Colon (tissue), 2 donors: ENCODE measurements at regions not wholly inside any gene's neighbourhood (a gene's known extent, or its start where the extent isn't known, plus 50 kb on each side); places are given as distances from the start of the nearest gene placed in this dataset.

ENCODE experiments used
- FAIRE-seq: peaks from 2 replicates; lab custom pipeline; 2012; peaks lifted over from hg19 to GRCh38; lab: Jason Lieb, UNC
- donor health status: control.
- donor health status: control.

DNA sequence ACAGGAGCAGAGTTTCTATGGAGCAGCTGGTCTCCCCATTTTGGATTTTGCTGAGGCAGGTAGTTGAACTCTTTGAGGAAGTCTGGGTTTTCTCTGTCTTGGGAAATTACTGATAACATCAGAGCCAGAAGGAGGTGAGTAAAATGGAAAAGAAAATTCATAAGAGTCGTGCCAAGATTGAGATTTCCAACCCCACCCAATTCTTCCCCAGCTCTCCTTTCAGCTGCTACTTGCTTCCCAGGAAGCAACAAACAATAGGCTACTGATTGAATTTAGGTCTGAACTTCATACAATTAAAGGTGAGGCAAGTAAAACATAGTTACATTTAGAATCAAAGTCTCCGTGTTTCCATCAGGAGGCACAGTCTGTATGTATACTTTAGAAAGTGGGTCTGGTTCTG is 54.6 kb upstream of the EOLA2 start:
- no peak for FAIRE-seq

DNA sequence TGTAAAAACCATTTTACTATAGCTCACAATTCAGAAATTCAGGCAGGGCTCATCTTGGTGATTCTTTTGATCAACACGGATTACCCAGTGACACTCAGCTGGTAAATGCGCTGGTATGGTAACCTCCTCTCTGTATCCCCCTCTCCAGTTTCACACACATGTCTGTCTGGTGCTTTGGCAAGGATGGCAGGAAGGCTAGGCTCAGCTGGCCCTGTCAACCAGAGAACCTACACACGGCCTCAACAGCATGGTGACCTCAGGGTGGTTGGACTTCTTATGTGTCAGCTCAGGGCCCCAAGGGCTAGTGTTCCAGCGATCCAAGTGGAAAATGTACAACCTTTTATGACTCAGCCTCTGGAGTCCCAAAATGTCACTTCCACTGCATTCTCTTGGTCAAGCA is 55.7 kb upstream of the EOLA2 start:
- no peak for FAIRE-seq

DNA sequence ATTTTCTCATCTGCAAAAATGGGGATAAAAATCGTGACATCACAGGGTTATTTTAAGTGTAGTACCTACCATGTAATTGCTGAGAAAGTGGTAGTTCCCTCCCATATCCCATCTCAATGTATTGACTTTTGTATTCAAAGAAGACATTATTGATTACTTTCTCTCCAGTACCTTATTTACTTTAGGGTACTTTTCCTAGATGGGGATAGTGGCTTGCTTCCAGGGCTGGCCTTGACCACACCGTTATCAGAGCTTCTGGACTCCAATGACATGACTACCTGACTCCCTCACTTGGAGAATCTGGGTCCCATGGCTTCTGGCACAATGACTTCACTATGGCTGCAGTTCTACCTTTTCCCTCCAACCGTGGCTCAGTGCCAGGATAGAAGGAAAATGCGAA is 58.2 kb upstream of the EOLA2 start:
- no peak for FAIRE-seq

DNA sequence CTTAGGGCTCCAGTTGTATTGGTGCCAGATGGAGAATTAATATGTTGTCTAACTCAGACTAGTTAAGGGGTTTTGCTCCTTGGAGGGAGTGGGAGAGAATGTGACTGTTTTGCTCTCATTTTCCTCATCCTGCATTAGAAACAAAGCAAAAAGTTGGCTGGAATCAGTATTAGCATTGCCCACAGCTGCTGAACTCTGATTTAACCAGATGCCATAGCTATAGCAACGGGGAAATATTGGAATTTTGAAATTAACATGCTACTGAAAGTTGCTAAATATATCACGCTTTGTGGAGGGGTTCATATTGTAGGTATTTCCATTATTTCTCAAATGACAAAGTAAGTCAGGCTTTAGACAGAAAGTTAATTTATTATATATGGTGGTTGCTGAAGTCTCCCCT is 66.7 kb upstream of the EOLA2 start:
- no peak for FAIRE-seq

DNA sequence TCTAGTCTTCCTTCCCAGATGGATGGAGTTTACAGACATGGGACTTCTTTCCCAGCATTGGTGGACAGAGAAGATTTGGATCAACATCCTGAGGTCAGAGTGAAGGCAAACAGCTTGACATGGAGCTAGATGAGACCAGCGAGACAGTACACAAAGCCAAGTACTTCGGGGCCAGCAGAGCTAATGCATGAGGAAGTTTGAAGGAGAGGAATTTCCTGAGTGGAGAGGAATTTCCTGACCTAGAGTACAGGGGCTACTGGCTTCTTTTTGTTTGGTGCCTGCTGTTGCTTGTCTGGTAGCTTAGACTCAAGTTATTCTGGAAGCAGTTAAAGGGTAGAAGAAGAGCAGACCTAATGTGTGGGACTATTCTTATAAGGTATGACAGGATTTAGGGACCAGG is 69.1 kb upstream of the EOLA2 start:
- no peak for FAIRE-seq

DNA sequence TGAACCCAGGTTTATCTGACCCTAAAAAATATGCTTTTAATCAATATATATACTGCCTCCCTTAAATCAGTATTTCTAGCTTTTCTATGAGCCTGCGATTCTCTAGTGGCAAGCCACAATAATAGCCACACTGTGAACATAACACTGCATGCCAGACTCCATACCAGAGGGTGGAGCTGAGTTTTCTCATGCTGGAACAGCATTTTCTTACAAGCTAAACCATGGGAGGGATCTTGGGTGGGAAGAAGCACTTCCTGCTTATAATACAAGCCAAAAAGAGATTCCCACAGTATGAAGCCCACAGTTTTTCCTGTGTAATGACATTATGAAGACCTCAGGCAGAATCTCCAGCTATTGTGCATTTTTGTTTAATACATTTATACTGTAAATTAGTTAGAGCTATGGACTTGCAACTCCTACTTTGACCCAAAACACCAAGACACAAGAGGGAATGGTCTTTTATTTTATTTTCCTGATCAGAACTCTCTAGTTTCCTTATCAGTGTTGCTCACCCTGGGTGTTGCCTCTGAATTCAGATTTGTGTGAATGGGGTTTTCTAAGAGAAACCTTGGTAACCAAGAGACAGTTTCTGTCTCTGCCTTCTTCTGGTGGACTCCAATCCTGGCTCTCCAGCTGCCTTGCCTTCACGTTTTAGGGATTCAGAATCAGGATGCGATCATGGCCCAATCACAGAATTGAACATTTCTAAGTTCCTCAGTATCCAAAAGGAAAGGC is 74.5 kb upstream of the EOLA2 start:
- FAIRE-seq = no peak

DNA sequence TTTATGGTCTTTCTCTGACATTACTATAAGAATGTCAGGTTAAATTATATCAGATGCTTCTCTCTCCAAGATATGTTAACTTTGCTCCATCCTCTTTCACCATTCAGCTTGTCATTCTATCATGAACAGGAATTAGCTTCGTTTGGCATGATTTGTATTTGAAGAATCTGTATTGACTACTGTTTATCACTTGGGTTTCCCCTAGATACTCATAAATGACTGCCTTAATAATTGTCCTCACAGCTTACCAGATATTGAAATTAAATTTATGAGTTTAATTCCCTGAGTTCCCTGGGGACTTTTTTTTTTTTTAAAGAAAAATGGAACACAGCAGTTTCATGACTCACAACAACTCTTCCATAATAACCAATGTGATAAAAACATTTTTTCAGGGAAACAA is 76.2 kb upstream of the EOLA2 start:
- no peak for FAIRE-seq

DNA sequence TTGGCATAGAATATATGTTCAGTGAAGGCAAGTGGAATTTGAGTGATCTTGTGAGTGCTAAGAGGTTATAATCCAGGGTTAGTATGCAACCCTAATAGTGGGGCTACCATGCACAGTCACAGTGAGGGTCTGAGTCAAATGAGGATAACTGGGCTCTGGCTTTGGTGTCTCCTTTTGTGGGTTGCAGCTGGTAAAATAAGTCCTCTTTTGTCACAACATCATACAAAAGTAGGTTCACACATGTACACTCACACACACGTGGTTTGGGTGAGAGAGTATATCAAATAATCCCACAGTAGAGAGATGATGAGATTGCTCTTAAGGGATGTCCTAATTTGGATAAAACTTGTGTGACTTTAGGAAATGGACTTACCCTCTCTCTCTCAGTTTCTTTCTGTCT is 79.6 kb upstream of the EOLA2 start:
- FAIRE-seq = no peak

DNA sequence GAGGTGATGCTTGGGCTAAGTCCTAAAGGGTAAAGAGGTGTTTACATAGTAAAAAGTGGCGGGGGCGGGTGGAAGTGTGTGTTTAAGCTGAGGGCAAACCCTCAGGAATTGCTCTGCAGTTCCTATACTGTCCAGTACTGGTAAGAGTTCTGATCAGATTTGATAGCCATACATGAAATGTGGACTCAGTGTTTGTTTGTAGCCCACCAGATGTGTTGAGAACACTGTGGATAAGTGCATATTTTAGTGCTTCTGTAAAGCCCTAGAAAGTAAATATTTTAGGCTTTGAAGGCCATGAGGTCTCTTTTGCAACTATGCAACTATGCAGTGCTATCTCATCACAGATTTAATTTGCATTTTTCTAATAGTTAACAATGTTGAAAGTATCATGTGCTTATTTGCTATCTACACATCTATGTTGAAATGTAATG is 80.7 kb upstream of the EOLA2 start:
- no peak for FAIRE-seq

DNA sequence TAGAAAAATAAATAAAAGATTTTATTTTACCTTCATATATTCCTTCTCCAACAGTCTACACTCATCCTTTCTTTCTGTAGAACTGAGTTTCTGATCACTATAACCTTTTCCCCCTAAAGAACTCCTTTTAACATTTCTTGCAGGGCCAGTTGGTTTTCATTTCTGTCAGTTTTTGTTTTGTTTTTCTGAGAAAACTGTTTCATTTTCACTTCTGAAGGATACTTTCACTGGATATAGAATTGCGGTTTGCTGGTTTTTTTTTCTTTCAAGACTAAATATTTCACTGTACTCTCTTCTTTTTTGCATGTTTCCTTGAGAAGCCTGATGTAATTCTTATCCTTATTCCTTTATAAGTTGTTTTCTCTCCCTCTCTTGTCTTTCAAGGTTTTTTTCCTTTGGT is 90.4 kb upstream of the EOLA2 start:
- FAIRE-seq = no peak

DNA sequence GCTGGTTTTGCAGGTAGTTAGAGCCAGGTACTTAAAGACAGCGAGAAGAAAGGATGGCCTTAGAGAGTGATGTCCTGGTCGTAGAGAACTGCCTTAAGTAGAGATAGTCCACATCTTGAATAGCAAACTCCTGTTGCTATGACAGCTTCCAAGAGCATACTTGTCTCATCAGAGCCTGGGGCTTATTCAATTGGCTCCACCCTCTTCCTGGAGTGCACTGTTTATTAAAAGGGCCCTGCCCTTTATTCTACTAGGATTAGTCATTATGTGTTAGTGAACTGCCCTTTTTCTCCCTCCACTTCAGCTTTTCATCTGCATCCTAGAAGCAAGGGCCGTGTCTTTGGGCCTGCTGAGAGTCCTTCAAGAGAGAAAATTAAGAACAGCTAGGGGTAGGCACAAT is 94.5 kb upstream of the EOLA2 start:
- FAIRE-seq = no peak

DNA sequence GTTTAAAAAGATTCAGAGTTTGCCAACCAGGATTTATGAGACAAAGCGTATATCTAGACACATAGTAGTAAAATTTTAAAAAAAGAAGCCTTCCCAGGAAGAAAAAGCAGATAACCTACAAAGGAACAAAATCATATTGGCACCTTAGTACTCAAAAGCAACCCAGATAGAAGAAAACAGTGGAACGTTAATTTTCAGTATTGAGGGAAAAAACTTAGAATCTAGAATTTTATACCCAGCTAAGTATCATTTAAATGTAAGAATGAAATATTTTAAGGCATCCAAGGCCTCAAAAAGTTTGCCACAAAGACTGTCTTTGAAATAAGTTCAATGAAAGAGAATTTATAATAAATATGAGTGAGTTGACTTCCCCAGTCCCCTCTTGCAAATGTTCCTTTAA is 96.5 kb upstream of the EOLA2 start:
- FAIRE-seq = no peak

DNA sequence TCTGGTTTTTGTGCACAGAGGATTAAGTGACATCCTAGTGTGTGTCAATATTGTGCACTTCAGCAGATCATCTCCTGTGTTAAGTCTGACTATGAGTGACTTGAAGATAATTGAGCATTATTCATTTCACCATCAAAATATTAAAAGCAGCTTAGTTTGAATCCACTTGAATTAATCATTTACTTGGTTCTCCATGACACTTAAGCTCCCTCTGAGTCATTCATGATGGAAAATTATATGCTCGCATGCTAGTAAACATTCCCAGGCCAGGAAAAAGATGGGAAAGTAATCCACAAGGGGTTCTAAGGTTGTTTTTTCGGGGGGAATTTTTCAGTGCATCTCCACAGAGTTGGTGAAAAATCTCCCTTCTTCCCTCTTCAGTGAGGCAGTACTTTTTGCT is 97.2 kb upstream of the EOLA2 start:
- no peak for FAIRE-seq

DNA sequence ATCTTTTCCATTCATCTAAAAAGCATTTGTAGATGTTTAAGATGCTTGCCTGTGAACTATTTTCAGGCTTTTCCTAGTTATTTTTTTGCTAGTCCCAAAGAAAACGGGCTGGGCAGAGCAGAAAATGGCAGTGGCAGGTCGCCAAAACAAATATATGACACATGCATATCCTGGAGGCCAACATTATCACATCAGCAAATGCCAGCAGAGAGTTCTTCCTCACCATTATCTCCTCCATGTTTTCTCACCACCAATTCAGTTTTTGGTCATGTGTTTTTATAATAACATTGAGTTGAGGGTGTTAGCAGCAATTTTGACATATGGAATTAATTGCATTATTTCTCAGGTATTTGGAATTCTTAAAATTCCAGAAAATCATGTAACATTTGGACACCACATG is 97.9 kb upstream of the EOLA2 start:
- no peak for FAIRE-seq

DNA sequence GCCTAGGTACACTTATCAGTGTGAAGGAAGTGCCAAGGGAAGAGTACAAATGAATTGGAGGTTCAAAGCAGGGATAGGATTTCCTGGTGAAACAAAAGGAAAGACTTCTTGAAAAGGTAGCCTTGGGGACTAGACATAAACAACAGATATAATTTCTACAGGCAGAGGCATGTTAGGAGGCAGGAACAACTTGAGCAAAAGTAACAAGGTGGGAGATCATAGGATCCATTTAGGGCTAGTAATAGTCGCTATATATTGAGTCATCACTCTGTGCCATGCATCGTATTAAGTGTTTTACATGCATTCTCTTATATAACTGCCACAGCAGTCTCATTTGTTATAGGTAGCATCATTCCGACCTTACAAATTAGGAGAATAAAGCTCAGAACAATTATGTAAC is 98.3 kb upstream of the EOLA2 start:
- no peak for FAIRE-seq

DNA sequence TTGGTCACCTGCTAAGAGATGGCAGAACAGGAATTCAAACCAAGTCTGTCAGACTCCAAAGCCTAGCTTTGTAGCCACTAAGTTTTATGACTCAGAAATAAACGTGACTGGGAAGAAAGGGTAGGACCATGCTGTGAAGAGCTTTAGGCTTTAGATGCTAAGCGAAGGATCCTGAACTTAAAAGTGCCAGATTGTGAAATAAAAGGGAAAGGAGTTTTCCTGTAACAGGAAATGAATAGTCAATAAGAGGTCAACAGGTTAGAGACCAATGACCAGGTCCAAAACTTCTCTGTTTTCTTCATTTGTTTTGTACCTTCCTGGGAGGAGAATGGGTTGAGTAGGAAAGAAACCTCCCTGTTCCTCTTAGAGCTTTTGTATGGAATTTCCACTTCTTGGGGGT is 98.8 kb upstream of the EOLA2 start:
- no peak for FAIRE-seq

DNA sequence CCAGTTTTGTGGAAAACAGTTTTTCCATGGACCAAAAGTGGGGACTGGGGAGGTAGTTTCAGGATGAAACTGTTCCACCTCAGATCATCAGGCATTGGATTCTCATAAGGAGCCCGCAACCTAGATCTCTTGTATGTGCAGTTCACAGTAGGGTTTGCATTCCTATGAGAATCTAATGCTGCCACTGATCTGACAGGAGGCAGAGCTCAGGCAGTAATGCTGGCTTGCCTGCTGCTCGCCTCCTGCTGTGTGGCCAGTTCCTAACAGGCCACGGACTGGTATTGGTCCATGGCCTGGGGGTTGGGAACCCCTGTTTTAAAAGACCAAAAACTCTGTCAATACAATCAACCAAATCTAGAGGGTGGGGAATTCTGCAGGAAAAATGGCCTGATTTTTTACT is 100.0 kb upstream of the EOLA2 start:
- FAIRE-seq = no peak

DNA sequence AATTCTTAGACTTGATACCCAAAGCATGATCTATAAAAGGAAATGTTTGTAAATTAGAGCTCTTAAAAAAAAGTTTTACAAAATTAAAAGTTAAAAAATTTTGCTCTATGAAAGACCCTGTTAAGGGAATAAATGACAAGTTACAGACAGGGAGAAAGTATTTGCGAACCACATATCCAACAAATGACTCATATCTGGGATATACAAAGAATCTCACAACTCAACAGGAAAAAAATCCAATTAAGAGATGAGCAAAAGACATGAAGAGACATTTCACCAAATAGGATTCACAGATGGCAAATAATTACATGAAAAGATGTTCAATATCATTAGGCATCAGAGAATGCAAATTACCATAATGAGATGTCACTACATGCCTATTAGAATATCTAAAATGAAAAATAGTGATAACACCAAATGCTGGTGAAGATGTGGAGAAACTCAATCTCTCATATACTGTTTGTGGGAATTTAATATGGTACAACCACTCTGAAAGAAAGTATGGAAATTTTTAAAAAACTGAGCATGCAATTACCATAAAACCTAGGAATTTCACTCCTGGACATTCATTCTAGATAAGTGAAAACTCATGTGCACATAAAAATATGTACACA is 100.8 kb upstream of the EOLA2 start:
- FAIRE-seq = peak; percentile 78

DNA sequence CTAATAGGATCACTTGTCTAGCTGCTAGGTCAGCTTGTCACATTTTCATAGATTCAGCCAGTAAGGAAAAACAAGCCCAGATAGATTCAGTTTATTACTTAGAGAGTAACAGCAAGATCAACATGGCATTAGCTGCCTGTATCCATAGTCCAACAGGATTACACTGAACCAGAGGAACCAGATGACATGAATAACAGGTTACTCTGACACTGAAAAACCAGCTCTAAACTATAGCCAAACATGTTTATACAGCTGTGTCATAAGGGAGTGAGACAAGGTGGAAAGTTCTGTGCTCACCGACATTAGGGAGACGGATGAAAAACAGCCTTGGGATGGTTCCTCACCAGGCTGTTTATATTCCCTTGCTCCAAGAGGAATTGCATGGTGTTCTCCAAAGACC is 102.9 kb upstream of the EOLA2 start:
- no peak for FAIRE-seq

DNA sequence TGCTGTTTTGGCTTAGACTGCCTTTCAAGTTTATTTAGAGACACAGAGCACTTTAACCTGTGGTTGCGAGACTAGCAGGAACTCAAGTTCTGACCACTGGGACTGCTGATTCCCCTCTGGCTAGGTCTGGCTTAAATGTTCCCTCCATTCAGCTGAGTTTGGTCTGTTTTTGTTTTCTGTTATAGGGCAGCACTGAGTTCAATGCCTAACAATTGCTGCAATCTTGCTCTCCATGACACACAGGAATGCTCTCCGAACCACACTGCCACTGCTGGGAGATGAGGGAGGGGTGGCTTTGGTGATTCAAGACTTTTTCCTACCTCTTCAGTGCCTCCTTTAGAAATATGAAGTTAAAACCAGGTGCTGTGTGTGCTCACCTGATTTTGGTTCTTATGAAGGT is 106.3 kb upstream of the EOLA2 start:
- FAIRE-seq = no peak

DNA sequence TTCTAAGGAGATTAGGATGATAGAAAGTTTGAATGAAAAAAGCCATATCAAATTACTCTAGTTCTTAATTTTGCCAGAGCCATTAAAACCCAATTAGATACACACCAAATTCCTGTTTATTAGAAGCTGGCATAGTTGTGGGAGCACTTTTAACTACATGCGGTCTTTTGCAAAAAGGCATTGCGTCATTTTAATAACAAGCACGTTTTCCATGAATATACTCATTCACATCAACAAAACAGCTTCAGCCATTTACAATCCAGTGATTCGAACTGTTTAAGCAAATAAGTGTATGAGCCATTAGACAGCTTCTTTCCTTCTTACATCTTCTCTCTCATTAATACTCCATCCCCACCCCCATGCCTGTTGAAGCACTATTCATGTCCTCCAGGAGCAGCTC is 109.5 kb upstream of the EOLA2 start:
- FAIRE-seq = no peak

DNA sequence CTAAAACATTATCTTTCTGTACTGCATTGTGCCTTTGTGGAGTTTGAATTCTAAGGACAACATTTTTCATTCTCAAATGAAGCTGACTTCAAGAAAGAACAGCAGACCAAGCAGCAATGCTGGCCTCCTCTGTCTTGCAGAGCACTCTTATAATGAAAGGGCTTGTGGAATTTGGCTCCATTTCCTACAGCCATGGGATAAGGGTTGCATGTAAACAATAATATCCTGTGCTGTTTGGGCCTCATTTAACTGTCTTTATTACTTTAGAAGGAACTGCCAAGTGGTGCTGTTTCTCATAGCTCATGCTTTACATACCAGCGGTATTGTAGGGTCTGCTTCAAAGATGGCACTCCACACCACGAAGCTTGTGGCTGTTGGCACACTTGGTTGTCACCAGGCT is 111.4 kb upstream of the EOLA2 start:
- no peak for FAIRE-seq

DNA sequence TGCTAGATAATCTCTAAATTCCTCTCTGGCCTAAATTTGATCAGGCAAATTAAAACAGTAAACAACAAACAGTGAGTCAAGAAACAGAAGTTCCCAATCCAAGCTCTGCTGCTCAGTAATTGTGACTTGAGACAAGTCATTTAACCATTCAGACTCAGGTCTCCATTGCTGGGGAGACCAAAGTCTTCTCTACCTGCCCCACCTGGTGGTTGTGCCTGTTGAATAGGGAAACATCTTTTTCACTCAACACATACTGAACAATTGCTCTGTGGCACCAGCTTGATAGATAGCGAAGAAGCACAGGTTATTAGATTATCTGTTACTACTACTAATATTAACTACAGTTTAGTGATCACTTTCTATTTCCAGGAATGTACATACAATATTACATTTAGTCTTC is 112.1 kb upstream of the EOLA2 start:
- no peak for FAIRE-seq

DNA sequence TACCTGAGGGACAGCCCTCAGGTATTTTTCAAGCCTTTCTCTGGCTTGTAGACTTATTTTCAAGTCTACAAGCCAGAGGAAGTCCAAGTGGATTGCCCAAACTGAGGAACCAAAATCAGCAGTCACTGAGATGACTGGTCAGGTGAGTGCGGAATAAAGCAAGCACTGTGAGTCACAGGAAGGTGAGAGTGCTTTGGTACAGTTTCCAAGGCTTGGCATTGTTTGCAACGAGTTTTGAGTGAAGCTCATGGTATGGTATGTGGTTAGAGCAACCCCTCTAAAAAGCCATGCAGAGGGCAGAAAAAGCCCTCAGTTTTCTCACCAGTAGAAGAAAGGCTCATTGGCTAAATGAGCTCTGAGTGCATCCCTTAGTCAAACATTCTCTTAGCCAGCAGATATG is 112.8 kb upstream of the EOLA2 start:
- no peak for FAIRE-seq
